MCF 10A (cell line): ENCODE measurements at regions not wholly inside any gene's neighbourhood (a gene's known extent, or its start where the extent isn't known, plus 50 kb on each side); places are given as distances from the start of the nearest gene placed in this dataset.

Experiments
- BruUV-seq: library from RNA; stranded (reverse); fragments of 400-500 nt; replicated peaks from 2 replicates; lab custom pipeline; 2021; lab: Mats Ljungman, UMichigan
- CTCF ChIA-PET: fragments of 300-600 bp; sonication (Branson Sonifier 250); formaldehyde crosslinking; extraction: SDS; loops from one replicate; lab custom pipeline; 2021; ENCODE audit warnings: antibody characterized with exemption, inconsistent platforms; lab: Yijun Ruan, JAX
- POLR2A ChIA-PET: fragments of 300-600, 350-650 bp; sonication (Branson Sonifier 250); formaldehyde crosslinking; extraction: SDS; loops from one replicate; lab custom pipeline; 2020; ENCODE audit warnings: antibody characterized with exemption, inconsistent platforms; lab: Yijun Ruan, JAX
- DNase-seq: peaks from one replicate; pipeline ENCODE4 v3.0.0-alpha.2; 2018; ENCODE audit not compliant: unreplicated experiment
- H3K27ac Mint-ChIP-seq: one replicate; pipeline ENCODE4 v1.8.0; 2022; ENCODE audit warnings: mild to moderate bottlenecking, low read depth, mixed read lengths; ENCODE audit not compliant: unreplicated experiment
- H3K27me3 Mint-ChIP-seq: one replicate; pipeline ENCODE4 v1.8.0; 2022; ENCODE audit warnings: mixed read lengths; ENCODE audit not compliant: insufficient read depth, unreplicated experiment
- H3K36me3 Mint-ChIP-seq: one replicate; pipeline ENCODE4 v1.8.0; 2022; ENCODE audit warnings: mild to moderate bottlenecking, moderate library complexity, mixed read lengths; ENCODE audit not compliant: insufficient read depth, unreplicated experiment
- H3K4me1 Mint-ChIP-seq: one replicate; pipeline ENCODE4 v1.8.0; 2022; ENCODE audit warnings: mixed read lengths; ENCODE audit not compliant: insufficient read depth, unreplicated experiment
- H3K4me3 Mint-ChIP-seq: one replicate; pipeline ENCODE4 v1.8.0; 2022; ENCODE audit warnings: mild to moderate bottlenecking, moderate library complexity, mixed read lengths; ENCODE audit not compliant: unreplicated experiment
- H3K9me3 Mint-ChIP-seq: one replicate; pipeline ENCODE4 v1.8.0; 2022; ENCODE audit warnings: mixed read lengths; ENCODE audit not compliant: unreplicated experiment
- CTCF ChIP-seq: fragments of 200-600 bp; IDR thresholded peaks from one replicate; pipeline ENCODE4 v1.8.0; 2022; ENCODE audit warnings: antibody characterized with exemption, mild to moderate bottlenecking; ENCODE audit not compliant: unreplicated experiment
- intact Hi-C: fragments of 100-400 bp; cut with micrococcal nuclease; formaldehyde crosslinking; loops from 2 replicates; pipeline ENCODE4 v1.14.1; 2022

DNA sequence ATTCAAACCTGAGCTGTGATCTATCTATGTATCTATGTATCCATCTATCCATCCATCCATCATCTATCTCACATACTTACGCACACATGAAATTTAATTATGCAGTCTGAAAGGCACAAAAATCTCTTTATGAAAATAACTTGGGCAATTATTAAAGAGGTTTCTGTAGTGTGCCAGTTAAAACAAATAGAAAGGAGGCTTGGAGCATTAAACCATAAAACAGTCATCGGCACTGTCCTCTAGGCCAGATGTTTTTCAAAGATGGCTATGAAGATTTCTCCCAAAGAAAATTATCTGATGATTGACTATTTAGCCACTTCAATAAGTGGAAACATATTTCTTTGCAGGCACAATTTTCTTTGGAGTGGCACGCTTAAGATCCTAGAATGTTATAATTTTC, 392.5 kb upstream of the RPS23 start:
- no peak for TF ChIP-seq CTCF
- Mint-ChIP-seq H3K4me1 (no peaks in the 10 kb centered on the region), H3K27me3 (no peaks in the 10 kb centered on the region), H3K27ac (no peak overlapping the region), H3K9me3 (no peaks in the 10 kb centered on the region), H3K36me3 (no peaks in the 10 kb centered on the region), H3K4me3 (no peak overlapping the region)
- ChIA-PET POLR2A (no interaction called here), CTCF (interaction anchor here (0.6 to 0.7 kb wide), 3 partner anchors 19 to 402 kb away, joined by 3 read pairs; no protein-coding TSS in a partner anchor)
- DNase-seq: no peak
- intact Hi-C loops: no loop called here
- BruUV-seq: no TSS peak

DNA sequence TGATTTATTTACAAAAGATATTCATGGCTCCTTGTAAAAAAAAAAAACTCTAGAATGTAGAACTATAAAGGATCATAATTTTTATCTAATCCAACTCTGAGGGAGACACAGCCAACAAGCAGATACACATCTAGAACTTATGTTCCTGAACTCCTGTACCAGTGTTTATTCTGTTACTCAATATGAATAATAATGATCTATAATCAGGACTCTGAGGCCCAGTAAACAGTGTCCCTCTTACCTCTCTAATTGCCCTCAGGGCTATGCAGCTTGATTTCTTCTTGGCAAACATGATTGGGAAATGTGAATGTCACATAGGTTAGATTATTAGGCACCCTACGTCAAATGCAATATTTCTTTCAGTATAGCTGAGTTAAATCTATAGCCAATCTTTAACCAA, 391.6 kb upstream of the RPS23 start:
- no peak for DNase-seq
- Mint-ChIP-seq H3K9me3 (no peaks in the 10 kb centered on the region), H3K27me3 (no peaks in the 10 kb centered on the region), H3K4me1 (no peaks in the 10 kb centered on the region), H3K27ac (no peak overlapping the region), H3K36me3 (no peaks in the 10 kb centered on the region), H3K4me3 (no peak overlapping the region)
- no TSS peak for BruUV-seq
- ChIA-PET CTCF (no interaction called here), POLR2A (interaction anchor here (0.6 kb wide), 1 partner anchor 421 kb away, joined by 4 read pairs; no protein-coding TSS in a partner anchor)
- no peak for TF ChIP-seq CTCF
- intact Hi-C loops: no loop called here

GRCh38 chr5:82666312-82666711, 388.2 kb upstream of the RPS23 start:
- no peaks in the 10 kb centered on the region for H3K36me3 Mint-ChIP-seq
- intact Hi-C loops: no loop called here
- H3K27me3 Mint-ChIP-seq: no peaks in the 10 kb centered on the region
- POLR2A ChIA-PET: no interaction called here
- no TSS peak for BruUV-seq
- TF ChIP-seq CTCF: no peak
- H3K27ac Mint-ChIP-seq: no peak overlapping the region
- no peaks in the 10 kb centered on the region for H3K4me1 Mint-ChIP-seq
- no peaks in the 10 kb centered on the region for H3K9me3 Mint-ChIP-seq
- CTCF ChIA-PET: interaction anchor here (1.0 kb wide), 1 partner anchor 25 kb away, joined by 4 read pairs; no protein-coding TSS in a partner anchor
- DNase-seq: no peak
- H3K4me3 Mint-ChIP-seq: no peak overlapping the region

DNA sequence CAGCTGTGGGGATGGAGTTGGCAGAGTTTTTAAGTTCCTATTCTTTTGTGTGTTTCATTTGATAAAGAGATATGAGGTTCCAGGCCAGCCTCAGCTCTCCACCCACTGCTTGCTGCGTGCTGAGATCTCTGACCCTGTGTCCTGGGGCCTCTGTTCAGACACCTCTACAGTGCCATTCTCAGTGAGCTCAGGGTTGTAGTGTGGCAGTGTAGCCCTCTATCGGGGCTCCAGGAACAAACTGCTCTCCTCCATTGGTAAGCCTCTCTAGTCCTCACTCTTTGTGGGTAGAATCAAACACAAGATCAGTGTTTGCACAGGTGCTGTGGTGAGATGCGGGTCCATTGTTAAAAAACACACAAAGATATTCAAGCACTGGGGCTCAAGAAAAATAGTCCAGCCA, 386.6 kb upstream of the RPS23 start:
- Mint-ChIP-seq H3K4me3 (no peak overlapping the region), H3K4me1 (no peaks in the 10 kb centered on the region), H3K9me3 (no peaks in the 10 kb centered on the region), H3K27me3 (no peaks in the 10 kb centered on the region), H3K36me3 (no peaks in the 10 kb centered on the region), H3K27ac (no peak overlapping the region)
- CTCF ChIA-PET: interaction anchor here (0.5 kb wide), 1 partner anchor 323 kb away, joined by 3 read pairs; no protein-coding TSS in a partner anchor
- intact Hi-C loops: no loop called here
- DNase-seq: no peak
- POLR2A ChIA-PET: no interaction called here
- BruUV-seq: no TSS peak
- no peak for TF ChIP-seq CTCF
